ENCODE measurements at regions not wholly inside any gene's neighbourhood (a gene's known extent, or its start where the extent isn't known, plus 50 kb on each side); places are given as distances from the start of the nearest gene placed in this dataset.

DNA sequence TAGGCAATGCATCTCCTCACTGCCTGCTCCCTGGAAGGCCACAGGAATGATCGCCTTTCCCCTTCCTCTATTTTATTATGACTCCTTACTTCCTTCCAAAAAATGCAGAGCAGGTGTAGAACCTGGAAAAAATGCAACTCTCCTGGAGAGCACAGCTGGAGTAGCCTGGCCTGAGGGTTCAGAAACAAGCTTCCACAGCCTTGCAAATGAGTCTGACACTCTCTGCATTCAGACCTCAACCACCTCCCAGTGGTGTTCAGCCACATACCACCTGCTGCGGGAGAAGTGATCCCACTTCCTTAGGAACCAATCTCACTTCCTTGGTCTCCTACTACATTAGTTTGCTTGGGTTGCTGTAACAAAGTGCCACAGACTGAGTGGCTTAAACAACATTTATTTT lies 368.1 kb upstream of the NOCT start:
- no peak overlapping the region for H3K4me3 ChIP-seq (replicated peaks in 1 of 3; ENCODE audit: low read depth in 2 of 3, low read length in 3 of 3)
- no peaks in the 10 kb centered on the region for H4K20me1 ChIP-seq (ENCODE audit: insufficient read depth, low read length)
- Mint-ChIP-seq H3K9me3 (peaks cover 0 to 12% (median 3%) of the 10 kb centered on the region in 7 donors), H3K4me1 (peaks cover 3% of the 10 kb centered on the region), H3K27me3 (ENCODE audit: low read depth in 3 of 3) (peaks cover 0 to 4% (median 2%) of the 10 kb centered on the region in 3 donors), H3K4me3 (no peak overlapping the region), H3K36me3 (no peaks in the 10 kb centered on the region), H3K27ac (no peak overlapping the region)
- no peaks in the 10 kb centered on the region for H3K79me2 ChIP-seq (ENCODE audit: insufficient read depth, low read length)
- peaks cover 0 to 3% of the 10 kb centered on the region in 2 donors for H3K9me3 ChIP-seq (replicated peaks in 1 of 2; ENCODE audit: control insufficient read depth in 1 of 2, insufficient read depth in 1 of 2, low read length in 2 of 2)
- H3K36me3 ChIP-seq (replicated peaks in 1 of 2; ENCODE audit: control insufficient read depth in 1 of 2, insufficient read depth in 2 of 2, low read length in 2 of 2) = no peaks in the 10 kb centered on the region
- no CpG with 5 or more reads among the region's 2 CpGs for WGBS (ENCODE audit: insufficient coverage)
- no peak overlapping the region for H3K4me2 ChIP-seq (replicated peaks; ENCODE audit: extremely low read depth, low read length, poor library complexity, severe bottlenecking)
- intact Hi-C loops (cut with micrococcal nuclease) = no loop called here
- H3K27me3 ChIP-seq (ENCODE audit: control insufficient read depth in 2 of 2, insufficient read depth in 2 of 2, low read length in 2 of 2) = no peaks in the 10 kb centered on the region
- TF ChIP-seq, protein P1, sequence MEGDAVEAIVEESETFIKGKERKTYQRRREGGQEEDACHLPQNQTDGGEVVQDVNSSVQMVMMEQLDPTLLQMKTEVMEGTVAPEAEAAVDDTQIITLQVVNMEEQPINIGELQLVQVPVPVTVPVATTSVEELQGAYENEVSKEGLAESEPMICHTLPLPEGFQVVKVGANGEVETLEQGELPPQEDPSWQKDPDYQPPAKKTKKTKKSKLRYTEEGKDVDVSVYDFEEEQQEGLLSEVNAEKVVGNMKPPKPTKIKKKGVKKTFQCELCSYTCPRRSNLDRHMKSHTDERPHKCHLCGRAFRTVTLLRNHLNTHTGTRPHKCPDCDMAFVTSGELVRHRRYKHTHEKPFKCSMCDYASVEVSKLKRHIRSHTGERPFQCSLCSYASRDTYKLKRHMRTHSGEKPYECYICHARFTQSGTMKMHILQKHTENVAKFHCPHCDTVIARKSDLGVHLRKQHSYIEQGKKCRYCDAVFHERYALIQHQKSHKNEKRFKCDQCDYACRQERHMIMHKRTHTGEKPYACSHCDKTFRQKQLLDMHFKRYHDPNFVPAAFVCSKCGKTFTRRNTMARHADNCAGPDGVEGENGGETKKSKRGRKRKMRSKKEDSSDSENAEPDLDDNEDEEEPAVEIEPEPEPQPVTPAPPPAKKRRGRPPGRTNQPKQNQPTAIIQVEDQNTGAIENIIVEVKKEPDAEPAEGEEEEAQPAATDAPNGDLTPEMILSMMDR (IDR thresholded peaks at IDR 0.05) = no peak
- no peak for DNase-seq
- no peak overlapping the region for H2AFZ ChIP-seq (ENCODE audit: insufficient read depth, low read depth, low read length, poor library complexity, severe bottlenecking)
- no peak overlapping the region for H3K27ac ChIP-seq (ENCODE audit: low read depth in 1 of 2, low read length in 2 of 2)
- H3K4me1 ChIP-seq (ENCODE audit: control insufficient read depth in 1 of 2, insufficient read depth in 2 of 2, low read length in 2 of 2) = no peaks in the 10 kb centered on the region
- no peak overlapping the region for H3K9ac ChIP-seq (ENCODE audit: insufficient read depth, low read length, poor library complexity, severe bottlenecking)

DNA sequence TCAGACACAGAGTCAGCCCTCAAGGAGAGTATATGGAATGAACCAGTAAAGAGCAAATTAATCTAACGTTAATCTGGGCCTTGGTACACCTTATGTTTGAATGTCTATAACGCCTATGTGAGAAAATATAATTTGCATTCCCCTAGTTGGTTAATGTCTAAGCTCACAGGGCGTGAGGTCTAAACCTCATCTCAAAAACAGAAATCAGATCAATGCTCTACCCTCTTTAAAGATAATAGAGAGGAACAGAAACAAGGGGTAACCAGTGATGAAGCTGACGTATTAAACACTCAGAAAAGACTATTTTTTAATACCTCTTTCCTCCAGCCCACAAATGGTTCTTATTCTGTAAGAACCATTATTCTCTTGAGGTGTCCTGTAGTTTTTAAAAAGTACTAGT lies 369.2 kb upstream of the NOCT start:
- Mint-ChIP-seq H3K4me3 (no peak overlapping the region), H3K9me3 (peaks cover 0 to 6% (median 0%) of the 10 kb centered on the region in 7 donors), H3K27me3 (ENCODE audit: low read depth in 3 of 3) (peaks cover 3 to 4% (median 3%) of the 10 kb centered on the region in 3 donors), H3K36me3 (no peaks in the 10 kb centered on the region), H3K27ac (no peak overlapping the region), H3K4me1 (peaks cover 3% of the 10 kb centered on the region)
- no peaks in the 10 kb centered on the region for H3K36me3 ChIP-seq (replicated peaks in 1 of 2; ENCODE audit: control insufficient read depth in 1 of 2, insufficient read depth in 2 of 2, low read length in 2 of 2)
- no peak overlapping the region for H2AFZ ChIP-seq (ENCODE audit: insufficient read depth, low read depth, low read length, poor library complexity, severe bottlenecking)
- no peak overlapping the region for H3K4me3 ChIP-seq (replicated peaks in 1 of 3; ENCODE audit: low read depth in 2 of 3, low read length in 3 of 3)
- H4K20me1 ChIP-seq (ENCODE audit: insufficient read depth, low read length) = no peaks in the 10 kb centered on the region
- intact Hi-C loops (cut with micrococcal nuclease) = no loop called here
- H3K9me3 ChIP-seq (replicated peaks in 1 of 2; ENCODE audit: control insufficient read depth in 1 of 2, insufficient read depth in 1 of 2, low read length in 2 of 2) = no peaks in the 10 kb centered on the region
- H3K4me1 ChIP-seq (ENCODE audit: control insufficient read depth in 1 of 2, insufficient read depth in 2 of 2, low read length in 2 of 2) = no peaks in the 10 kb centered on the region
- no peak overlapping the region for H3K9ac ChIP-seq (ENCODE audit: insufficient read depth, low read length, poor library complexity, severe bottlenecking)
- no peak for DNase-seq
- H3K79me2 ChIP-seq (ENCODE audit: insufficient read depth, low read length) = no peaks in the 10 kb centered on the region
- no peak overlapping the region for H3K27ac ChIP-seq (ENCODE audit: low read depth in 1 of 2, low read length in 2 of 2)
- WGBS (ENCODE audit: insufficient coverage) = no CpG with 5 or more reads among the region's 4 CpGs
- H3K27me3 ChIP-seq (ENCODE audit: control insufficient read depth in 2 of 2, insufficient read depth in 2 of 2, low read length in 2 of 2) = no peaks in the 10 kb centered on the region
- no peak overlapping the region for H3K4me2 ChIP-seq (replicated peaks; ENCODE audit: extremely low read depth, low read length, poor library complexity, severe bottlenecking)
- TF ChIP-seq, protein P1 (IDR thresholded peaks at IDR 0.05) = no peak

Data from CD14-positive monocyte (primary cell).